H9 (cell line): ENCODE measurements at regions not wholly inside any gene's neighbourhood (a gene's known extent, or its start where the extent isn't known, plus 50 kb on each side); places are given as distances from the start of the nearest gene placed in this dataset.

Experiments used
- DNase-seq: peaks from one replicate; pipeline ENCODE4 v3.0.0-alpha.2; 2017
- H2AFZ ChIP-seq: one replicate; pipeline ENCODE4 v1.6.1; 2013; ENCODE audit warnings: mild to moderate bottlenecking, low read length, control low read depth, moderate library complexity
- H2AK5ac ChIP-seq: 2 replicates; pipeline ENCODE4 v1.6.1; 2013; ENCODE audit warnings: low read length, control low read depth, mixed read lengths; ENCODE audit not compliant: insufficient read length
- H2BK120ac ChIP-seq: one replicate; pipeline ENCODE4 v1.6.1; 2013; ENCODE audit warnings: low read depth, mild to moderate bottlenecking, low read length, control low read depth, inconsistent platforms; ENCODE audit not compliant: poor library complexity, severe bottlenecking
- H2BK12ac ChIP-seq: 2 replicates; pipeline ENCODE4 v1.6.1; 2013; ENCODE audit warnings: low read length, control low read depth, mixed read lengths, low read depth; ENCODE audit not compliant: insufficient read length
- H2BK15ac ChIP-seq: 2 replicates; pipeline ENCODE4 v1.6.1; 2013; ENCODE audit warnings: low read depth, low read length, control low read depth
- H2BK20ac ChIP-seq: one replicate; pipeline ENCODE4 v1.6.1; 2013; ENCODE audit warnings: low read depth, mild to moderate bottlenecking, low read length, control low read depth, inconsistent platforms; ENCODE audit not compliant: poor library complexity, severe bottlenecking
- H2BK5ac ChIP-seq: 2 replicates; pipeline ENCODE4 v1.6.1; 2013; ENCODE audit warnings: low read length, control low read depth, mixed read lengths; ENCODE audit not compliant: insufficient read length
- H3K14ac ChIP-seq: 2 replicates; pipeline ENCODE4 v1.6.1; 2013; ENCODE audit warnings: low read length, control low read depth; ENCODE audit not compliant: insufficient read depth
- H3K18ac ChIP-seq: 2 replicates; pipeline ENCODE4 v1.6.1; 2013; ENCODE audit warnings: low read depth, mild to moderate bottlenecking, mixed read lengths, low read length, control low read depth; ENCODE audit not compliant: insufficient read length
- H3K23ac ChIP-seq: 2 replicates; pipeline ENCODE4 v1.6.1; 2013; ENCODE audit warnings: low read length, control low read depth, mixed read lengths, low read depth; ENCODE audit not compliant: insufficient read length
- H3K23me2 ChIP-seq: 2 replicates; pipeline ENCODE4 v1.6.1; 2013; ENCODE audit warnings: low read depth, mild to moderate bottlenecking, mixed read lengths, low read length, control low read depth; ENCODE audit not compliant: insufficient read length, poor library complexity, severe bottlenecking
- H3K27ac ChIP-seq: 2 replicates; pipeline ENCODE4 v1.5.1; 2013; ENCODE audit warnings: low read length, control low read depth, mixed read lengths, low read depth; ENCODE audit not compliant: insufficient read length
- H3K27me3 ChIP-seq: 2 replicates; pipeline ENCODE4 v1.6.1; 2013; ENCODE audit warnings: low read length, control low read depth, inconsistent platforms; ENCODE audit not compliant: insufficient read depth
- H3K4ac ChIP-seq: 2 replicates; pipeline ENCODE4 v1.6.1; 2013; ENCODE audit warnings: low read depth, mild to moderate bottlenecking, control low read depth, inconsistent platforms, low read length, moderate library complexity
- H3K4me1 ChIP-seq: 2 replicates; pipeline ENCODE4 v1.6.1; 2013; ENCODE audit warnings: low read length, control low read depth, inconsistent platforms; ENCODE audit not compliant: insufficient read depth
- H3K4me2 ChIP-seq: 2 replicates; pipeline ENCODE4 v1.6.1; 2013; ENCODE audit warnings: low read length, control low read depth, mixed read lengths; ENCODE audit not compliant: insufficient read length, insufficient read depth
- H3K56ac ChIP-seq: 2 replicates; pipeline ENCODE4 v1.6.1; 2013; ENCODE audit warnings: low read depth, mild to moderate bottlenecking, mixed read lengths, low read length, control low read depth; ENCODE audit not compliant: insufficient read length
- H3K79me1 ChIP-seq: 2 replicates; pipeline ENCODE4 v1.6.1; 2013; ENCODE audit warnings: low read depth, mild to moderate bottlenecking, moderate library complexity, low read length, control low read depth, inconsistent platforms; ENCODE audit not compliant: insufficient read depth, poor library complexity, severe bottlenecking
- H3K79me2 ChIP-seq: 2 replicates; pipeline ENCODE4 v1.6.1; 2013; ENCODE audit warnings: low read length, control low read depth, inconsistent platforms; ENCODE audit not compliant: insufficient read depth
- H3K9ac ChIP-seq: 2 replicates; pipeline ENCODE4 v1.6.1; 2013; ENCODE audit warnings: low read length, control low read depth, mixed read lengths; ENCODE audit not compliant: insufficient read length; ENCODE audit errors: extremely low read depth
- H3K9me3 ChIP-seq: one replicate; pipeline ENCODE4 v1.6.1; 2013; ENCODE audit warnings: low read depth, low read length, inconsistent platforms; ENCODE audit not compliant: control insufficient read depth
- H3T11ph ChIP-seq: one replicate; pipeline ENCODE4 v1.6.1; 2013; ENCODE audit warnings: mild to moderate bottlenecking, low read length, control low read depth, inconsistent platforms
- H4K20me1 ChIP-seq: one replicate; pipeline ENCODE4 v1.6.1; 2013; ENCODE audit not compliant: control insufficient read depth, insufficient read length, insufficient read depth
- H4K5ac ChIP-seq: 2 replicates; pipeline ENCODE4 v1.6.1; 2013; ENCODE audit warnings: low read depth, mild to moderate bottlenecking, mixed read lengths, low read length, control low read depth; ENCODE audit not compliant: insufficient read length
- H4K8ac ChIP-seq: replicated peaks from 2 replicates; pipeline ENCODE4 v1.6.1; 2013; ENCODE audit warnings: low read length, control low read depth, mixed read lengths, low read depth; ENCODE audit not compliant: insufficient read length
- H4K91ac ChIP-seq: 2 replicates; pipeline ENCODE4 v1.6.1; 2013; ENCODE audit warnings: low read depth, mild to moderate bottlenecking, moderate library complexity, mixed read lengths, low read length, control low read depth; ENCODE audit not compliant: insufficient read length
- H3K27ac Mint-ChIP-seq, 3 experiments: 2 replicates in 2 of 3; 3 replicates in 1 of 3; pipeline ENCODE4 v1.8.0; 2020 to 2021; ENCODE audit warnings: mixed read lengths in 3 of 3, mild to moderate bottlenecking in 1 of 3, moderate library complexity in 1 of 3
- H3K27me3 Mint-ChIP-seq: 2 replicates; pipeline ENCODE4 v1.8.0; 2021; ENCODE audit warnings: low read depth, mild to moderate bottlenecking, moderate library complexity, mixed read lengths
- H3K36me3 Mint-ChIP-seq, 3 experiments: 2 replicates in 2 of 3; 3 replicates in 1 of 3; pipeline ENCODE4 v1.8.0; 2020 to 2021; ENCODE audit warnings: low read depth in 3 of 3, mixed read lengths in 3 of 3; ENCODE audit not compliant: insufficient read depth in 1 of 3
- H3K4me1 Mint-ChIP-seq, 2 experiments: 2 replicates each; pipeline ENCODE4 v1.8.0; 2020; ENCODE audit warnings: mixed read lengths in 2 of 2
- H3K4me3 Mint-ChIP-seq, 2 experiments: 2 replicates in 1 of 2; 3 replicates in 1 of 2; pipeline ENCODE4 v1.8.0; 2020 to 2021; ENCODE audit warnings: mild to moderate bottlenecking in 2 of 2, mixed read lengths in 2 of 2, moderate library complexity in 1 of 2
- H3K9me3 Mint-ChIP-seq, 2 experiments: 2 replicates in 1 of 2; 3 replicates in 1 of 2; pipeline ENCODE4 v1.8.0; 2020; ENCODE audit warnings: mild to moderate bottlenecking in 2 of 2, mixed read lengths in 2 of 2, moderate library complexity in 1 of 2
- CTCF ChIP-seq: fragments of 200-600 bp; sonication (generic); conservative IDR thresholded peaks from 3 replicates; pipeline ENCODE4 v1.8.0; 2021; ENCODE audit warnings: antibody characterized with exemption, mild to moderate bottlenecking
- WGBS: extraction: QIAGEN DNeasy Blood & Tissue Kit; methylation state at CpG from one replicate; pipeline ENCODE4 v1.1.7; 2013; ENCODE audit warnings: missing lambda C conversion rate, low lambda C conversion rate, mixed read lengths; ENCODE audit not compliant: insufficient read length; ENCODE audit errors: extremely low coverage; 5-methylcytosine and 5-hydroxymethylcytosine counted together

- H3K56ac ChIP-seq: no peak overlapping the region
- no peak for DNase-seq
- H3K9me3 ChIP-seq: no peaks in the 10 kb centered on the region
- no peak overlapping the region for H4K5ac ChIP-seq
- no peak overlapping the region for H2AK5ac ChIP-seq
- no CpG with 5 or more reads among the region's 3 CpGs for WGBS
- H3K23me2 ChIP-seq: no peaks in the 10 kb centered on the region
- H2BK15ac ChIP-seq: no peak overlapping the region
- H4K20me1 ChIP-seq: no peaks in the 10 kb centered on the region
- H2BK5ac ChIP-seq: no peak overlapping the region
- no peak overlapping the region for H3K4ac ChIP-seq
- no peaks in the 10 kb centered on the region for H3K36me3 Mint-ChIP-seq
- TF ChIP-seq CTCF: no peak
- H3K14ac ChIP-seq: no peak overlapping the region
- no peak overlapping the region for H2AFZ ChIP-seq
- H3K4me1 ChIP-seq: no peaks in the 10 kb centered on the region
- H4K91ac ChIP-seq: no peak overlapping the region
- no peaks in the 10 kb centered on the region for H3K79me1 ChIP-seq
- H3K27ac Mint-ChIP-seq: no peak overlapping the region
- no peak overlapping the region for H3K23ac ChIP-seq
- no peaks in the 10 kb centered on the region for H3K27me3 ChIP-seq
- H3K9me3 Mint-ChIP-seq: no peaks in the 10 kb centered on the region
- no peak overlapping the region for H3K18ac ChIP-seq
- peaks cover 0 to 6% of the 10 kb centered on the region in 2 experiments; a peak in 1 of 4 replicates for H3K4me1 Mint-ChIP-seq
- no peak overlapping the region for H2BK20ac ChIP-seq
- no peak overlapping the region for H3T11ph ChIP-seq
- H2BK12ac ChIP-seq: no peak overlapping the region
- no peak overlapping the region for H3K27ac ChIP-seq
- no peak overlapping the region for H3K4me3 Mint-ChIP-seq
- no peaks in the 10 kb centered on the region for H3K79me2 ChIP-seq
- H4K8ac ChIP-seq: no peak overlapping the region
- no peak overlapping the region for H3K4me2 ChIP-seq
- no peak overlapping the region for H3K9ac ChIP-seq
- no peak overlapping the region for H2BK120ac ChIP-seq
- H3K27me3 Mint-ChIP-seq: no peaks in the 10 kb centered on the region
These were observed 252.4 kb upstream of the BCHE start for GRCh38 chr3:166089575-166089974.
